Neural progenitor cell (in vitro differentiated cells): ENCODE measurements at regions not wholly inside any gene's neighbourhood (a gene's known extent, or its start where the extent isn't known, plus 50 kb on each side); places are given as distances from the start of the nearest gene placed in this dataset.

ENCODE experiments used
- DNase-seq: peaks from one replicate; pipeline ENCODE4 v3.0.0-alpha.2; 2016; ENCODE audit warnings: low spot score
- H2AFZ ChIP-seq: fragments of 200-600 bp; sonication (generic); replicated peaks from 2 replicates; pipeline ENCODE4 v1.6.1; 2016; ENCODE audit warnings: antibody characterized with exemption
- H3F3A ChIP-seq: fragments of 200-600 bp; sonication (generic); 2 replicates; pipeline ENCODE4 v1.6.1; 2016; ENCODE audit warnings: antibody characterized with exemption, low read depth
- H3K27ac ChIP-seq: fragments of 200-600 bp; sonication (generic); 2 replicates; pipeline ENCODE4 v1.5.1; 2016; ENCODE audit warnings: mild to moderate bottlenecking
- H3K27me3 ChIP-seq: fragments of 200-600 bp; sonication (generic); 2 replicates; pipeline ENCODE4 v1.6.1; 2016; ENCODE audit warnings: mild to moderate bottlenecking, moderate library complexity
- H3K36me3 ChIP-seq: fragments of 200-600 bp; sonication (generic); 2 replicates; pipeline ENCODE4 v1.5.1; 2016
- H3K4me1 ChIP-seq: fragments of 200-600 bp; sonication (generic); 2 replicates; pipeline ENCODE4 v1.6.1; 2016; ENCODE audit warnings: mixed run types
- H3K4me2 ChIP-seq: fragments of 200-600 bp; sonication (generic); 2 replicates; pipeline ENCODE4 v1.6.1; 2016
- H3K4me3 ChIP-seq: fragments of 200-600 bp; sonication (generic); 2 replicates; pipeline ENCODE4 v1.5.1; 2016
- H3K79me2 ChIP-seq: fragments of 200-600 bp; sonication (generic); 2 replicates; pipeline ENCODE4 v1.6.1; 2016; ENCODE audit warnings: low read depth
- H3K9ac ChIP-seq: fragments of 200-600 bp; sonication (generic); 2 replicates; pipeline ENCODE4 v1.6.1; 2016
- H3K9me3 ChIP-seq: fragments of 200-600 bp; sonication (generic); 2 replicates; pipeline ENCODE4 v1.5.1; 2016; ENCODE audit warnings: low read depth
- H4K20me1 ChIP-seq: fragments of 200-600 bp; sonication (generic); 2 replicates; pipeline ENCODE4 v1.6.1; 2016; ENCODE audit warnings: low read depth
- H3K27ac Mint-ChIP-seq: 3 replicates; pipeline ENCODE4 v1.8.0; 2021; ENCODE audit warnings: mixed read lengths
- H3K27me3 Mint-ChIP-seq: 2 replicates; pipeline ENCODE4 v1.8.0; 2022; ENCODE audit warnings: low read depth, mild to moderate bottlenecking, inconsistent platforms, moderate library complexity, mixed read lengths; ENCODE audit not compliant: insufficient read depth
- H3K36me3 Mint-ChIP-seq: 3 replicates; pipeline ENCODE4 v1.8.0; 2021; ENCODE audit warnings: mixed read lengths
- H3K4me1 Mint-ChIP-seq: 3 replicates; pipeline ENCODE4 v1.8.0; 2021; ENCODE audit warnings: mixed read lengths
- H3K4me3 Mint-ChIP-seq: 3 replicates; pipeline ENCODE4 v1.8.0; 2021; ENCODE audit warnings: mild to moderate bottlenecking, moderate library complexity, mixed read lengths
- H3K9me3 Mint-ChIP-seq: 3 replicates; pipeline ENCODE4 v1.8.0; 2020; ENCODE audit warnings: mixed read lengths
- EZH2 ChIP-seq: fragments of 200-600 bp; sonication (generic); IDR thresholded peaks from 2 replicates; pipeline ENCODE4 v1.6.1; 2017; ENCODE audit warnings: antibody characterized with exemption, mild to moderate bottlenecking, moderate library complexity
- EZH2phosphoT487 ChIP-seq: fragments of 200-600 bp; sonication (generic); IDR thresholded peaks from 2 replicates; pipeline ENCODE4 v1.6.1; 2017; ENCODE audit warnings: antibody characterized with exemption
- TF ChIP-seq, protein P1 (sequence below): fragments of 200-600 bp; sonication (generic); IDR thresholded peaks from 2 replicates; pipeline ENCODE4 v1.5.1; 2017; ENCODE audit warnings: antibody characterized with exemption, mild to moderate bottlenecking

GRCh38 chr7:117836-118614 lies 74.3 kb upstream of the FAM20C start:
- peaks cover 25% of the 10 kb centered on the region for H3K4me1 Mint-ChIP-seq
- TF ChIP-seq EZH2 (no peak), EZH2phosphoT487 (no peak)
- Histone ChIP-seq H3K36me3 (no peaks in the 10 kb centered on the region), H3K4me2 (no peak overlapping the region), H3K4me1 (peaks cover 14% of the 10 kb centered on the region), H3K9me3 (no peaks in the 10 kb centered on the region), H4K20me1 (no peaks in the 10 kb centered on the region), H3F3A (no peaks in the 10 kb centered on the region), H3K27me3 (peaks cover 10% of the 10 kb centered on the region), H3K79me2 (no peaks in the 10 kb centered on the region), H3K27ac (no peak overlapping the region), H2AFZ (no peak overlapping the region), H3K4me3 (no peak overlapping the region), H3K9ac (no peak overlapping the region)
- peak overlapping the region; percentile 72 for H3K27ac Mint-ChIP-seq
- H3K4me3 Mint-ChIP-seq, result no peak overlapping the region
- peaks cover 8% of the 10 kb centered on the region for H3K9me3 Mint-ChIP-seq
- DNase-seq, result no peak
- no peaks in the 10 kb centered on the region for H3K36me3 Mint-ChIP-seq
- peaks cover 6% of the 10 kb centered on the region for H3K27me3 Mint-ChIP-seq

- Mint-ChIP-seq H3K4me3 (no peak overlapping the region), H3K4me1 (peaks cover 27% of the 10 kb centered on the region)
- no peak for DNase-seq
These were observed 73.6 kb upstream of the FAM20C start for GRCh38 chr7:118615-119391.

GRCh38 chr7:119392-120163 lies 72.8 kb upstream of the FAM20C start:
- Mint-ChIP-seq H3K36me3 (no peaks in the 10 kb centered on the region), H3K4me1 (peaks cover 28% of the 10 kb centered on the region), H3K4me3 (no peak overlapping the region), H3K27me3 (peaks cover 6% of the 10 kb centered on the region), H3K9me3 (peaks cover 2% of the 10 kb centered on the region), H3K27ac (no peak overlapping the region)
- H3K36me3 ChIP-seq, result no peaks in the 10 kb centered on the region
- H3K9ac ChIP-seq, result no peak overlapping the region
- H3K79me2 ChIP-seq, result no peaks in the 10 kb centered on the region
- no peak overlapping the region for H3K27ac ChIP-seq
- TF ChIP-seq EZH2phosphoT487 (no peak), EZH2 (no peak)
- TF ChIP-seq, protein P1, sequence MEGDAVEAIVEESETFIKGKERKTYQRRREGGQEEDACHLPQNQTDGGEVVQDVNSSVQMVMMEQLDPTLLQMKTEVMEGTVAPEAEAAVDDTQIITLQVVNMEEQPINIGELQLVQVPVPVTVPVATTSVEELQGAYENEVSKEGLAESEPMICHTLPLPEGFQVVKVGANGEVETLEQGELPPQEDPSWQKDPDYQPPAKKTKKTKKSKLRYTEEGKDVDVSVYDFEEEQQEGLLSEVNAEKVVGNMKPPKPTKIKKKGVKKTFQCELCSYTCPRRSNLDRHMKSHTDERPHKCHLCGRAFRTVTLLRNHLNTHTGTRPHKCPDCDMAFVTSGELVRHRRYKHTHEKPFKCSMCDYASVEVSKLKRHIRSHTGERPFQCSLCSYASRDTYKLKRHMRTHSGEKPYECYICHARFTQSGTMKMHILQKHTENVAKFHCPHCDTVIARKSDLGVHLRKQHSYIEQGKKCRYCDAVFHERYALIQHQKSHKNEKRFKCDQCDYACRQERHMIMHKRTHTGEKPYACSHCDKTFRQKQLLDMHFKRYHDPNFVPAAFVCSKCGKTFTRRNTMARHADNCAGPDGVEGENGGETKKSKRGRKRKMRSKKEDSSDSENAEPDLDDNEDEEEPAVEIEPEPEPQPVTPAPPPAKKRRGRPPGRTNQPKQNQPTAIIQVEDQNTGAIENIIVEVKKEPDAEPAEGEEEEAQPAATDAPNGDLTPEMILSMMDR, result no peak
- H3K4me2 ChIP-seq, result peak overlapping the region; percentile 45
- no peaks in the 10 kb centered on the region for H3F3A ChIP-seq
- H3K9me3 ChIP-seq, result no peaks in the 10 kb centered on the region
- peaks cover 10% of the 10 kb centered on the region for H3K27me3 ChIP-seq
- DNase-seq, result peak; percentile 41
- no peak overlapping the region for H2AFZ ChIP-seq
- no peaks in the 10 kb centered on the region for H4K20me1 ChIP-seq
- no peak overlapping the region for H3K4me3 ChIP-seq
- H3K4me1 ChIP-seq, result peaks cover 14% of the 10 kb centered on the region

More at GRCh38 chr7:118615-119391, 73.6 kb upstream of the FAM20C start:
- Histone ChIP-seq H3K4me1 (peaks cover 14% of the 10 kb centered on the region), H3K27ac (no peak overlapping the region), H3K36me3 (no peaks in the 10 kb centered on the region), H3F3A (no peaks in the 10 kb centered on the region), H3K9ac (no peak overlapping the region), H3K4me3 (no peak overlapping the region), H3K4me2 (peak overlapping the region; percentile 45), H4K20me1 (no peaks in the 10 kb centered on the region), H3K27me3 (peaks cover 10% of the 10 kb centered on the region), H3K9me3 (no peaks in the 10 kb centered on the region), H3K79me2 (no peaks in the 10 kb centered on the region), H2AFZ (no peak overlapping the region)
- Mint-ChIP-seq H3K9me3 (peaks cover 8% of the 10 kb centered on the region), H3K27me3 (peaks cover 6% of the 10 kb centered on the region), H3K27ac (peak overlapping the region; percentile 68), H3K36me3 (no peaks in the 10 kb centered on the region)
- TF ChIP-seq EZH2phosphoT487 (no peak), EZH2 (no peak)
- TF ChIP-seq, protein P1, result no peak
